ENCODE measurements at regions not wholly inside any gene's neighbourhood (a gene's known extent, or its start where the extent isn't known, plus 50 kb on each side); places are given as distances from the start of the nearest gene placed in this dataset.

GRCh38 chr7:46720761-46721160 is 799.7 kb upstream of the IGFBP3 start:
- TF ChIP-seq EZH2 (IDR thresholded peaks at IDR 0.05) (no peak), POLR2AphosphoS5 (IDR thresholded peaks at IDR 0.05; ENCODE audit: borderline replicate concordance, low read depth, low read length) (no peak), FOXP2 (optimal IDR thresholded peaks at IDR 0.05; ENCODE audit: control extremely low read depth, extremely low read length, insufficient read depth) (no peak)

Data from SK-N-MC (cell line).